Calu3 (cell line): ENCODE measurements at regions not wholly inside any gene's neighbourhood (a gene's known extent, or its start where the extent isn't known, plus 50 kb on each side); places are given as distances from the start of the nearest gene placed in this dataset.

ENCODE experiments used
- BruUV-seq: library from RNA; stranded (reverse); fragments of 400-500 nt; replicated peaks from 2 replicates; lab custom pipeline; 2021; lab: Mats Ljungman, UMichigan
- CTCF ChIA-PET: fragments of 300-600 bp; sonication (Branson Sonifier 250); formaldehyde crosslinking; loops from one replicate; lab custom pipeline; 2022; ENCODE audit warnings: antibody characterized with exemption; lab: Charles Lee
- DNase-seq: peaks from one replicate; pipeline ENCODE4 v3.0.0; 2022
- H3K27ac Mint-ChIP-seq: one replicate; pipeline ENCODE4 v1.8.0; 2022; ENCODE audit warnings: mixed read lengths; ENCODE audit not compliant: unreplicated experiment
- H3K27me3 Mint-ChIP-seq: one replicate; pipeline ENCODE4 v1.8.0; 2022; ENCODE audit warnings: mixed read lengths; ENCODE audit not compliant: unreplicated experiment
- H3K36me3 Mint-ChIP-seq: one replicate; pipeline ENCODE4 v1.8.0; 2022; ENCODE audit warnings: mild to moderate bottlenecking, moderate library complexity, mixed read lengths; ENCODE audit not compliant: insufficient read depth, unreplicated experiment
- H3K4me1 Mint-ChIP-seq: one replicate; pipeline ENCODE4 v1.8.0; 2022; ENCODE audit warnings: mild to moderate bottlenecking, low read depth, mixed read lengths; ENCODE audit not compliant: unreplicated experiment
- H3K4me3 Mint-ChIP-seq: one replicate; pipeline ENCODE4 v1.8.0; 2022; ENCODE audit warnings: mild to moderate bottlenecking, low read depth, moderate library complexity, mixed read lengths; ENCODE audit not compliant: unreplicated experiment
- H3K9me3 Mint-ChIP-seq: one replicate; pipeline ENCODE4 v1.8.0; 2022; ENCODE audit warnings: low read depth, mixed read lengths; ENCODE audit not compliant: unreplicated experiment
- intact Hi-C: fragments of 100-400 bp; cut with micrococcal nuclease; formaldehyde crosslinking; loops from one replicate; pipeline ENCODE4 v1.10.0; 2022; ENCODE audit not compliant: unreplicated experiment
- TF ChIP-seq, protein P1 (sequence below): fragments of 200-600 bp; IDR thresholded peaks from one replicate; pipeline ENCODE4 v1.8.0; 2022; ENCODE audit warnings: antibody characterized with exemption; ENCODE audit not compliant: unreplicated experiment

DNA sequence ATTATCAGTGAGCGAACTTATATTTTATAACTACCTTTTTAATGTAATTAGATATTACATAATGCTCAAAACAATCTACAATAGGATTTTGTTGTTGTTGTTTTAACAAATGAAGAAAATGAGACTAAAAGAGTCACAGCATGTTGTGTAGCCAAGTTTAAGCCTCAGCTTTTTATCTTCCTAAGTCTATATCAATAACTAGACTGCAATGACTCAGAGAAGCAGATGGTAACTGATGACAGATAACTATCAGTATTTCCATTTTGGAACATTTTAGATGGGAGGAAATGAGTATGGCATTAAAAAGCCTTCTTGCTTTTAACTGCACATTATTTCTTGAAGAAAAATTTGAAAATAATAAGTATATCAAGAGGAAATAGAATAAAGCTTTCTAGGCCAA, 825.2 kb downstream of the SLITRK1 start:
- intact Hi-C loops = no loop called here
- DNase-seq = no peak
- no peak overlapping the region for H3K4me3 Mint-ChIP-seq
- H3K4me1 Mint-ChIP-seq = no peaks in the 10 kb centered on the region
- no peaks in the 10 kb centered on the region for H3K27me3 Mint-ChIP-seq
- H3K9me3 Mint-ChIP-seq = no peaks in the 10 kb centered on the region
- no peak overlapping the region for H3K27ac Mint-ChIP-seq
- TF ChIP-seq, protein P1, sequence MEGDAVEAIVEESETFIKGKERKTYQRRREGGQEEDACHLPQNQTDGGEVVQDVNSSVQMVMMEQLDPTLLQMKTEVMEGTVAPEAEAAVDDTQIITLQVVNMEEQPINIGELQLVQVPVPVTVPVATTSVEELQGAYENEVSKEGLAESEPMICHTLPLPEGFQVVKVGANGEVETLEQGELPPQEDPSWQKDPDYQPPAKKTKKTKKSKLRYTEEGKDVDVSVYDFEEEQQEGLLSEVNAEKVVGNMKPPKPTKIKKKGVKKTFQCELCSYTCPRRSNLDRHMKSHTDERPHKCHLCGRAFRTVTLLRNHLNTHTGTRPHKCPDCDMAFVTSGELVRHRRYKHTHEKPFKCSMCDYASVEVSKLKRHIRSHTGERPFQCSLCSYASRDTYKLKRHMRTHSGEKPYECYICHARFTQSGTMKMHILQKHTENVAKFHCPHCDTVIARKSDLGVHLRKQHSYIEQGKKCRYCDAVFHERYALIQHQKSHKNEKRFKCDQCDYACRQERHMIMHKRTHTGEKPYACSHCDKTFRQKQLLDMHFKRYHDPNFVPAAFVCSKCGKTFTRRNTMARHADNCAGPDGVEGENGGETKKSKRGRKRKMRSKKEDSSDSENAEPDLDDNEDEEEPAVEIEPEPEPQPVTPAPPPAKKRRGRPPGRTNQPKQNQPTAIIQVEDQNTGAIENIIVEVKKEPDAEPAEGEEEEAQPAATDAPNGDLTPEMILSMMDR = no peak
- no TSS peak for BruUV-seq
- CTCF ChIA-PET = no interaction called here
- H3K36me3 Mint-ChIP-seq = no peaks in the 10 kb centered on the region

DNA sequence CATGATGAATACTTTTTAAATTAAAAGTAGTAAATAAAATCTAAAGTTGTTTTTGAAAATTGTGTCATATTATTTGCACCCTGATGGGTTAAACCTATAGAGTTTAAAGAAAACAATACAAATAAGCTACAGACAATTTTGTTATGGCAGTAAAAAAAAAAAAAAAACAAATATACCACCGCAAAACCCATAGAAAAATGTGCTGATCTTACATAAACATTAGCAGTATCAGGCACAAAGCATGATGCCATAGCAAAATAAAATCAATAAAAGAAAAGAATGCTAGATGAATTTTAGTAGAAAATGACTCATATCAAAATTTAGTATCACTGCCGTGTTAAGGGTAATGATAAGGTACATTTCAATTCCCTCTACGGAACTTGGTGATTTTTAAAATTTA, 826.0 kb downstream of the SLITRK1 start:
- H3K36me3 Mint-ChIP-seq = no peaks in the 10 kb centered on the region
- TF ChIP-seq, protein P1 = no peak
- intact Hi-C loops = no loop called here
- no peak overlapping the region for H3K27ac Mint-ChIP-seq
- no peak overlapping the region for H3K4me3 Mint-ChIP-seq
- DNase-seq = no peak
- no TSS peak for BruUV-seq
- H3K27me3 Mint-ChIP-seq = no peaks in the 10 kb centered on the region
- no peaks in the 10 kb centered on the region for H3K9me3 Mint-ChIP-seq
- H3K4me1 Mint-ChIP-seq = no peaks in the 10 kb centered on the region
- CTCF ChIA-PET = no interaction called here

DNA sequence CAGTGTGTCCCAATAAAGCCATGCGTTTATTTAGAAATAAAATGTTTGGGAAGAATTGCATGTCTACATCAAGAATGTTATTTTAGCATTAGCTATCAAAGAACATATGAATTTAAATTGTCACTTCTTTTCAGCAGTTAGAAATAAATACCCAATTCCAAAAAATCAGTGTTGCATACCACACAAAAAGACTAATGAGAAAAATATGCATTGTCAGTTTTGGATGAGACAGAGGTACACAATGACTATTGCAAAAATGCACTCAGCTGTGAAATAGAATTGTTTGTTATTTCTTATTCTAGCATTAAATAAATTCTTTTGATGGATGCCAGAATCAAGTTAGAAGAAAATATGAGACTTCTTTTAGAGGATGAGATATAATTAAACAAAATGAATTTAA, 833.9 kb downstream of the SLITRK1 start:
- intact Hi-C loops = no loop called here
- CTCF ChIA-PET = no interaction called here

DNA sequence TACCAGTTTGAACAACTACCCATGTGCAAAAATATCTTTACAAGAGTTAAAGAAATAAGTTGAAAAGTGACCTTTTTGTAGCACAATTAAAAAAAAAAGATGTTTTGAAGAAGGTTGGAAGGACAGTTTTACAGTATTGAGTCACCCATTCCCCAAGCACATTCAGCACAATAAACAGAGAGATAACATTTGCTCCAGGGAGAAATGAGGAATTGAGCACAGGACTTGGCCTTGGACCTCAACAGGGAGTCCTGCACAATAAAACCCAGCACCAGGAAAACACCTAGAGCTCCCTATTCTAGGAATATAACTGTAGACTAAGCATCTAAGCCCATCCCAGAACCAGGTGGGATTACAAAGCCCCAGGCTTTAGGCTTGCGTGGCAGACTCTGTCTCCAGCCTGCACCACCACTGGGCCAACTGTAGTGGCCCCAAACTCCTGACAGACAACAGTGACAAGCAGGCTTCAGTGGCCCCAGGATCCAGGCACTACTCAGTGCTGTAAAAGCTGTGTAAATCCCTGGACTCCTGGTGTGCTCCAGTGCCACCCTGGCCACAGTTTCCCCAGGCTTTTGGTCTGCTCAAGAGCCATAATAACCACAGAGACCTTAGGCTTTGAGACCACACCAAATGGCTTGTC, 857.2 kb downstream of the SLITRK1 start:
- TF ChIP-seq, protein P1 = no peak
- H3K9me3 Mint-ChIP-seq = no peaks in the 10 kb centered on the region
- no peaks in the 10 kb centered on the region for H3K27me3 Mint-ChIP-seq
- intact Hi-C loops = no loop called here
- CTCF ChIA-PET = no interaction called here
- no peak overlapping the region for H3K27ac Mint-ChIP-seq
- BruUV-seq = no TSS peak
- H3K4me1 Mint-ChIP-seq = no peaks in the 10 kb centered on the region
- DNase-seq = no peak
- H3K36me3 Mint-ChIP-seq = no peaks in the 10 kb centered on the region
- no peak overlapping the region for H3K4me3 Mint-ChIP-seq

More for the DNA sequence above, 833.9 kb downstream of the SLITRK1 start:
- no TSS peak for BruUV-seq
- TF ChIP-seq, protein P1 = no peak
- DNase-seq = no peak
- H3K4me3 Mint-ChIP-seq = no peak overlapping the region
- H3K4me1 Mint-ChIP-seq = no peaks in the 10 kb centered on the region
- H3K9me3 Mint-ChIP-seq = no peaks in the 10 kb centered on the region
- no peaks in the 10 kb centered on the region for H3K36me3 Mint-ChIP-seq
- no peak overlapping the region for H3K27ac Mint-ChIP-seq
- no peaks in the 10 kb centered on the region for H3K27me3 Mint-ChIP-seq
